Smooth muscle cell (in vitro differentiated cells): ENCODE measurements at regions not wholly inside any gene's neighbourhood (a gene's known extent, or its start where the extent isn't known, plus 50 kb on each side); places are given as distances from the start of the nearest gene placed in this dataset.

Source experiments
- DNase-seq: peaks from one replicate; lab custom pipeline; 2025; ENCODE audit not compliant: unreplicated experiment; lab: John Stamatoyannopoulos, UW
- H2AFZ ChIP-seq: fragments of 200-600 bp; sonication (generic); 2 replicates; pipeline ENCODE4 v1.6.0; 2016; ENCODE audit warnings: antibody characterized with exemption, low read depth, mild to moderate bottlenecking
- H3F3A ChIP-seq: fragments of 200-600 bp; sonication (generic); 2 replicates; pipeline ENCODE4 v1.6.0; 2017; ENCODE audit warnings: antibody characterized with exemption, low read depth
- H3K27ac ChIP-seq: fragments of 200-600 bp; sonication (generic); 2 replicates; pipeline ENCODE4 v1.5.1; 2016; ENCODE audit warnings: low read depth, mild to moderate bottlenecking
- H3K27me3 ChIP-seq: fragments of 200-600 bp; sonication (generic); 2 replicates; pipeline ENCODE4 v1.6.1; 2016; ENCODE audit warnings: low read depth, mild to moderate bottlenecking
- H3K36me3 ChIP-seq: fragments of 200-600 bp; sonication (generic); 2 replicates; pipeline ENCODE4 v1.5.1; 2016; ENCODE audit warnings: low read depth
- H3K4me1 ChIP-seq: fragments of 200-600 bp; sonication (generic); 2 replicates; pipeline ENCODE4 v1.5.1; 2016; ENCODE audit warnings: low read depth
- H3K4me2 ChIP-seq: fragments of 200-600 bp; sonication (generic); 2 replicates; pipeline ENCODE4 v1.6.0; 2016; ENCODE audit warnings: mild to moderate bottlenecking
- H3K4me3 ChIP-seq: fragments of 200-600 bp; sonication (generic); 2 replicates; pipeline ENCODE4 v1.5.1; 2016; ENCODE audit warnings: mild to moderate bottlenecking
- H3K79me2 ChIP-seq: fragments of 200-600 bp; sonication (generic); 2 replicates; pipeline ENCODE4 v1.6.0; 2016; ENCODE audit warnings: low read depth, mild to moderate bottlenecking
- H3K9ac ChIP-seq: fragments of 200-600 bp; sonication (generic); 2 replicates; pipeline ENCODE4 v1.6.0; 2016; ENCODE audit warnings: low read depth
- H3K9me3 ChIP-seq: fragments of 200-600 bp; sonication (generic); replicated peaks from 2 replicates; pipeline ENCODE4 v1.5.1; 2016; ENCODE audit warnings: low read depth
- H4K20me1 ChIP-seq: fragments of 200-600 bp; sonication (generic); 2 replicates; pipeline ENCODE4 v1.6.0; 2016; ENCODE audit warnings: low read depth
- WGBS: methylation state at CpG from one replicate; pipeline ENCODE4 v1.1.7; 2016; ENCODE audit warnings: low lambda C conversion rate; 5-methylcytosine and 5-hydroxymethylcytosine counted together
- TF ChIP-seq, protein P1 (sequence below): fragments of 200-600 bp; sonication (generic); IDR thresholded peaks from 2 replicates; pipeline ENCODE4 v1.5.1; 2017; ENCODE audit warnings: borderline replicate concordance, mild to moderate bottlenecking, antibody characterized with exemption; ENCODE audit not compliant: insufficient read depth, poor library complexity, severe bottlenecking

DNA sequence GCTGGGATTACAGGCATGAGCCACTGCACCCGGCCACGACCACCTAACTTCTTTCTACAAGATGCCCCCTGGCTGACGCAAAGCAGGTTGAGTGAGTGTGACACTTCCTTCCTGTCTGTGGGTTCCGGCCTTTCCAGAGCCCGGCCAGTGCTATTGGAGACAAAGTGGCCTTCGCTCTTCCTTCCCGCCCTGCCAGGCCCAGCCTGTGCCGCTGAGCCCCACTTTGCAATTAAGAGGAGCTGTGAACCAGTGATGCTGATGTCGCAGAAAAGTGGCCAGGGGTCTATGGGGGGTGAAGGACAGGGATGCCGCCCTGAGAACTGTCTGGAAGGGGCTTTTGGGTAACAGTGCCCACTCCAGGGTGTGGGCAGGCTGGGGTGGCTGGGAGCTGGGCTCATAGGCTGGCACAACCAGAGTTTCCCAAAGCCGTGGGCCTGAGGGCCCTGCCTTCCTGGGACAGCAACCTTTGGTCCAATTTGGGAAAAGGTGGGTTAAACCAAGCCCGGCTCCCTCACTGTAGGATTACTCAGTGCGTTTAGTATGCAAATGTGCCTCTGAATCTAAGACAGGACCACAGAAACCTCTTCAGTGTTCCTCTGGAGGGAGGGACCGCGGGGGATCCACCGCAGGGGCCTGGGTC is 174.9 kb downstream of the SEC14L1 start:
- H3K9me3 ChIP-seq = no peaks in the 10 kb centered on the region
- WGBS = 47% methylated on average over 16 of the region's 16 CpGs
- TF ChIP-seq, protein P1, sequence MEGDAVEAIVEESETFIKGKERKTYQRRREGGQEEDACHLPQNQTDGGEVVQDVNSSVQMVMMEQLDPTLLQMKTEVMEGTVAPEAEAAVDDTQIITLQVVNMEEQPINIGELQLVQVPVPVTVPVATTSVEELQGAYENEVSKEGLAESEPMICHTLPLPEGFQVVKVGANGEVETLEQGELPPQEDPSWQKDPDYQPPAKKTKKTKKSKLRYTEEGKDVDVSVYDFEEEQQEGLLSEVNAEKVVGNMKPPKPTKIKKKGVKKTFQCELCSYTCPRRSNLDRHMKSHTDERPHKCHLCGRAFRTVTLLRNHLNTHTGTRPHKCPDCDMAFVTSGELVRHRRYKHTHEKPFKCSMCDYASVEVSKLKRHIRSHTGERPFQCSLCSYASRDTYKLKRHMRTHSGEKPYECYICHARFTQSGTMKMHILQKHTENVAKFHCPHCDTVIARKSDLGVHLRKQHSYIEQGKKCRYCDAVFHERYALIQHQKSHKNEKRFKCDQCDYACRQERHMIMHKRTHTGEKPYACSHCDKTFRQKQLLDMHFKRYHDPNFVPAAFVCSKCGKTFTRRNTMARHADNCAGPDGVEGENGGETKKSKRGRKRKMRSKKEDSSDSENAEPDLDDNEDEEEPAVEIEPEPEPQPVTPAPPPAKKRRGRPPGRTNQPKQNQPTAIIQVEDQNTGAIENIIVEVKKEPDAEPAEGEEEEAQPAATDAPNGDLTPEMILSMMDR = no peak
- H3K4me2 ChIP-seq = peak overlapping the region; percentile 55
- no peak for DNase-seq
- H4K20me1 ChIP-seq = no peaks in the 10 kb centered on the region
- no peaks in the 10 kb centered on the region for H3K27me3 ChIP-seq
- peaks cover 29% of the 10 kb centered on the region for H3K4me1 ChIP-seq
- H3K36me3 ChIP-seq = no peaks in the 10 kb centered on the region
- peaks cover 8% of the 10 kb centered on the region for H3K79me2 ChIP-seq
- peak overlapping the region; percentile 18 for H3K9ac ChIP-seq
- H3F3A ChIP-seq = peaks cover 15% of the 10 kb centered on the region
- H3K4me3 ChIP-seq = no peak overlapping the region
- peak overlapping the region; percentile 67 for H3K27ac ChIP-seq
- H2AFZ ChIP-seq = no peak overlapping the region

DNA sequence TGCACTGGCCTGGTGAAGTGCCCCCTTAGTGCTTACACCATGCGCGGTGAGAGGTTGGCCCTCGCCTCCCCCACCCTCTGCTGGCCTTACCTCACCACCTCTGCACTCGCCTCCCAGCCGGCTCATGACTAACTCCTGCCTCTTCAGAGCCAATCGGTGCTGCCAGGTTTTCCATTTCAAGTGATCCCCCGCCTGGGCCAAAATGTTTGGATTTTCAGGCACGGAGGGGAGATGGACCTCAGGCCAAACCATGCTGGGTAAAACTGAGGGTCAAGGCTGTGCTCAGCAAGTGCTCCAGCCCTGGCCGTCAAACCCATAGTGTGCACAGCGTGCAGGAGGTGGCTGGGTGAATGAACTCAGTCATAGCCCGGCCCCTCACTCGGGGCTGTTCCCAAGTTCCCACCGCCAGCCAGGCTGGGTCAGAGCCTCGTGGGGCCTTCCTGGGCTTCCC is 175.4 kb downstream of the SEC14L1 start:
- H3K4me2 ChIP-seq = peak overlapping the region; percentile 55

DNA sequence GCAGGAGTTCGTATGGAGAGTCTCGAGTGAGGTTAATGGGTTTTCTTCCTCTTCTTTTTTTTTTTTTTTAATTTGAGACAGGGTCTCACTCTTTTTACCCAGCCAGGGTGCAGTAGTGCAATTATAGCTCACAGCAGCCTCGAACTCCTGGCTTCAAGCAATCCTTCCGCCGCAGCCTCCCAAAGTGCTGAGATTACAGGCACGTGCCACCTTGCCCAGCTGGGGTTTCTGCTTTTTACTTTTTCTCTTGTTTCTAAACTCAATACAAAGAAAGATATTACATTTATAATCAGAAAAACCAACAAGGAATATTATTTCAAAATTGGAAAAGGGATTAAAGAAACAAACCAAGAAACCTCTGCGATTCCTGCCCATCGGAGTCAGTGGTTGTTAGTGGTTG is 175.9 kb downstream of the SEC14L1 start:
- Histone ChIP-seq H2AFZ (no peak overlapping the region), H3K4me3 (no peak overlapping the region), H3K27me3 (no peaks in the 10 kb centered on the region), H4K20me1 (no peaks in the 10 kb centered on the region), H3K79me2 (peaks cover 15% of the 10 kb centered on the region), H3K36me3 (no peaks in the 10 kb centered on the region), H3K27ac (peak overlapping the region; percentile 67), H3K9ac (no peak overlapping the region), H3K9me3 (no peaks in the 10 kb centered on the region), H3K4me2 (peak overlapping the region; percentile 55), H3F3A (peaks cover 15% of the 10 kb centered on the region), H3K4me1 (peaks cover 32% of the 10 kb centered on the region)
- 83% methylated on average over 8 of the region's 8 CpGs for whole genome bisulfite sequencing
- no peak for DNase-seq
- TF ChIP-seq, protein P1 = no peak

More for the DNA sequence above, 175.4 kb downstream of the SEC14L1 start:
- Histone ChIP-seq H3K79me2 (peaks cover 11% of the 10 kb centered on the region), H4K20me1 (no peaks in the 10 kb centered on the region), H2AFZ (no peak overlapping the region), H3K27me3 (no peaks in the 10 kb centered on the region), H3K9me3 (no peaks in the 10 kb centered on the region), H3K9ac (no peak overlapping the region), H3K27ac (peak overlapping the region; percentile 67), H3F3A (peaks cover 15% of the 10 kb centered on the region), H3K4me3 (no peak overlapping the region), H3K36me3 (no peaks in the 10 kb centered on the region), H3K4me1 (peaks cover 32% of the 10 kb centered on the region)
- WGBS = 17% methylated on average over 14 of the region's 14 CpGs
- no peak for DNase-seq
- TF ChIP-seq, protein P1 = no peak
